Neural progenitor cell (in vitro differentiated cells): ENCODE measurements at regions not wholly inside any gene's neighbourhood (a gene's known extent, or its start where the extent isn't known, plus 50 kb on each side); places are given as distances from the start of the nearest gene placed in this dataset.

Experiments used
- EZH2 ChIP-seq: fragments of 200-600 bp; sonication (generic); IDR thresholded peaks from 2 replicates; pipeline ENCODE4 v1.6.1; 2017; ENCODE audit warnings: antibody characterized with exemption, mild to moderate bottlenecking, moderate library complexity
- TF ChIP-seq, protein P1 (sequence below): fragments of 200-600 bp; sonication (generic); IDR thresholded peaks from 2 replicates; pipeline ENCODE4 v1.5.1; 2017; ENCODE audit warnings: antibody characterized with exemption, mild to moderate bottlenecking

DNA sequence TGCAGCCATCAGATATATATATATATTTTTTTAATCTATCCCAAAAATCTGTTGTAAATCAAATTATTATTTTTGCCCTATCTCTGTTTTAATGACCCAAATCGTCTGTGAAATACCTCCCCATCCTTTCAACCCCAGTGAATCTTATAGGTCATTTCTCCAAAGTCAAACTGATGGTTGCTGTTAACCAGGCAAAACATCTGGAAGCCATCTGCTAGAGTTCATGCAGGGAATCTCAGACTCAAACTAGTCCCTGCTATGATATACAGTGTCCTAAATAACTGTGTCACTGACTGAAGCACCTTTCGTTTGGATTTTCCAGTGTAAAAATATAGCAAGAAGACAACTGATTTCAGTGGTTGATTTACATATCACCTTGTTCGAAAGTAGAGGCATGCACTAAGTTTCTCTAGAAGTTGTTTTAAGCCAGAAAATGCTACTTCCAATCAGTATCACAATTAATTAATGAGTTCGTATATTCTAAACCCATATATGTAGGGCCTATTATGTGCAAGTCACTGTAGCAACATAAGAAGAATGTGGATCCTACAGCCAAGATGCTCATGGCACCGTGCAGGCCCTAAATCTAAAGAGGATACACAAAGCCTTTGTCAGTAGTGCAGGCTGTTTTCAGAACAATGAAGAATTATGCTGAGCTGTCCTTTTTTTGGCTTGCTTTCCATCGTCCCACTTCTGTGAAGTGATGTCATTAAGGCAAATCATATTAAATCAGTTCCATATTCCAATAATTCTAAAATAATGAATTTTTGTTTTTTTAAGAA is 566.0 kb downstream of the STK39 start:
- TF ChIP-seq, protein P1, sequence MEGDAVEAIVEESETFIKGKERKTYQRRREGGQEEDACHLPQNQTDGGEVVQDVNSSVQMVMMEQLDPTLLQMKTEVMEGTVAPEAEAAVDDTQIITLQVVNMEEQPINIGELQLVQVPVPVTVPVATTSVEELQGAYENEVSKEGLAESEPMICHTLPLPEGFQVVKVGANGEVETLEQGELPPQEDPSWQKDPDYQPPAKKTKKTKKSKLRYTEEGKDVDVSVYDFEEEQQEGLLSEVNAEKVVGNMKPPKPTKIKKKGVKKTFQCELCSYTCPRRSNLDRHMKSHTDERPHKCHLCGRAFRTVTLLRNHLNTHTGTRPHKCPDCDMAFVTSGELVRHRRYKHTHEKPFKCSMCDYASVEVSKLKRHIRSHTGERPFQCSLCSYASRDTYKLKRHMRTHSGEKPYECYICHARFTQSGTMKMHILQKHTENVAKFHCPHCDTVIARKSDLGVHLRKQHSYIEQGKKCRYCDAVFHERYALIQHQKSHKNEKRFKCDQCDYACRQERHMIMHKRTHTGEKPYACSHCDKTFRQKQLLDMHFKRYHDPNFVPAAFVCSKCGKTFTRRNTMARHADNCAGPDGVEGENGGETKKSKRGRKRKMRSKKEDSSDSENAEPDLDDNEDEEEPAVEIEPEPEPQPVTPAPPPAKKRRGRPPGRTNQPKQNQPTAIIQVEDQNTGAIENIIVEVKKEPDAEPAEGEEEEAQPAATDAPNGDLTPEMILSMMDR, result no peak
- no peak for TF ChIP-seq EZH2
